GM12878 (cell line): ENCODE measurements at regions not wholly inside any gene's neighbourhood (a gene's known extent, or its start where the extent isn't known, plus 50 kb on each side); places are given as distances from the start of the nearest gene placed in this dataset.

ENCODE experiments used
- ATAC-seq: fragments of 200-7000 bp; cut with Tn5 transposase; 3 replicates; pipeline ENCODE4 v1.9.1; 2020; ENCODE audit warnings: mild to moderate bottlenecking, moderate library complexity
- BruUV-seq: library from RNA; stranded (reverse); fragments of 400-500 nt; replicated peaks from 2 replicates; lab custom pipeline; 2021; lab: Mats Ljungman, UMichigan
- CTCF ChIA-PET: fragments of 300-600 bp; sonication (Branson Sonifier 250); formaldehyde crosslinking; extraction: SDS; loops from one replicate; lab custom pipeline; 2021; ENCODE audit warnings: inconsistent platforms; lab: Yijun Ruan, JAX
- POLR2A ChIA-PET: fragments of 350-600 bp; formaldehyde crosslinking; extraction: SDS; loops from one replicate; lab custom pipeline; 2021; ENCODE audit warnings: inconsistent platforms; lab: Charles Lee
- RAD21 ChIA-PET: fragments of 300-600 bp; sonication (Branson Sonifier 250); formaldehyde crosslinking; loops from one replicate; lab custom pipeline; 2023; ENCODE audit warnings: antibody characterized with exemption; ENCODE audit not compliant: unreplicated experiment; lab: Charles Lee
- SMC1A ChIA-PET: fragments of 300-600 bp; sonication (Branson Sonifier 250); formaldehyde crosslinking; loops from one replicate; lab custom pipeline; 2023; ENCODE audit not compliant: unreplicated experiment, uncharacterized antibody; lab: Charles Lee
- DNase-seq: peaks from one replicate; pipeline ENCODE4 v3.0.0-alpha.2; 2011; ENCODE audit warnings: low read depth, low spot score
- FAIRE-seq: peaks from 3 replicates; lab custom pipeline; 2011; peaks lifted over from hg19 to GRCh38; lab: Jason Lieb, UNC
- H2AFZ ChIP-seq: 2 replicates; pipeline ENCODE4 v1.6.0; 2011; ENCODE audit warnings: low read depth, low read length, control low read depth; ENCODE audit not compliant: control insufficient read depth
- H3K27ac ChIP-seq: 2 replicates; pipeline ENCODE4 v1.5.1; 2011; ENCODE audit warnings: control low read depth; ENCODE audit not compliant: control insufficient read depth, insufficient read depth
- H3K27me3 ChIP-seq, 2 experiments: replicated peaks in 1 of 2; 2 replicates each; pipeline versions ENCODE4 v1.6.0 to v1.6.1; 2011; ENCODE audit warnings: low read length in 1 of 2; ENCODE audit not compliant: control insufficient read depth in 2 of 2, insufficient read depth in 2 of 2
- H3K36me3 ChIP-seq, 2 experiments: 2 replicates each; pipeline ENCODE4 v1.5.1; 2011; ENCODE audit warnings: low read length in 1 of 2; ENCODE audit not compliant: control insufficient read depth in 2 of 2, insufficient read depth in 2 of 2
- H3K4me1 ChIP-seq: 2 replicates; pipeline ENCODE4 v1.6.1; 2011; ENCODE audit warnings: mild to moderate bottlenecking, low read length, moderate library complexity, mixed read lengths; ENCODE audit not compliant: control insufficient read depth, insufficient read depth
- H3K4me2 ChIP-seq: 2 replicates; pipeline ENCODE4 v1.6.0; 2011; ENCODE audit warnings: control low read depth; ENCODE audit not compliant: control insufficient read depth, insufficient read depth
- H3K4me3 ChIP-seq: fragments of 200-600 bp; sonication (generic); 2 replicates; pipeline ENCODE4 v1.5.1; 2016
- H3K79me2 ChIP-seq: 2 replicates; pipeline ENCODE4 v1.6.0; 2011; ENCODE audit warnings: low read length; ENCODE audit not compliant: control insufficient read depth, insufficient read depth
- H3K9ac ChIP-seq: 2 replicates; pipeline ENCODE4 v1.8.0; 2011; ENCODE audit warnings: low read length, control low read depth, mixed read lengths; ENCODE audit not compliant: control insufficient read depth, insufficient read depth
- H3K9me3 ChIP-seq: replicated peaks from 3 replicates; pipeline ENCODE4 v1.5.1; 2011; ENCODE audit warnings: mild to moderate bottlenecking, low read length; ENCODE audit not compliant: control insufficient read depth, insufficient read depth
- H4K20me1 ChIP-seq: 2 replicates; pipeline ENCODE4 v1.6.0; 2011; ENCODE audit not compliant: control insufficient read depth, insufficient read depth
- ESRRA ChIP-seq: IDR thresholded peaks from 2 replicates; pipeline ENCODE4 v1.6.1; 2012; ENCODE audit warnings: mild to moderate bottlenecking, low read length, improper control_type of control experiment
- MYC ChIP-seq: IDR thresholded peaks from 2 replicates; pipeline ENCODE4 v1.6.1; 2011; ENCODE audit warnings: mild to moderate bottlenecking, low read length, moderate library complexity, inconsistent platforms; ENCODE audit not compliant: insufficient read depth, insufficient replicate concordance, insufficient read length, severe bottlenecking
- PAX5 ChIP-seq: IDR thresholded peaks from 2 replicates; pipeline ENCODE4 v1.6.1; 2011; ENCODE audit warnings: low read depth, low read length, borderline replicate concordance
- POU2F2 ChIP-seq: IDR thresholded peaks from 3 replicates; pipeline ENCODE4 v1.6.1; 2011; ENCODE audit warnings: low read depth, mild to moderate bottlenecking, low read length, borderline replicate concordance
- SUPT20H ChIP-seq: IDR thresholded peaks from 2 replicates; pipeline ENCODE4 v1.6.1; 2011; ENCODE audit warnings: low read depth, mild to moderate bottlenecking, low read length, moderate library complexity, borderline replicate concordance; ENCODE audit not compliant: control insufficient read depth
- TCF12 ChIP-seq: IDR thresholded peaks from 2 replicates; pipeline ENCODE4 v1.6.1; 2011; ENCODE audit warnings: low read depth, mild to moderate bottlenecking, low read length
- YY1 ChIP-seq: IDR thresholded peaks from 2 replicates; pipeline ENCODE4 v1.6.1; 2011; ENCODE audit warnings: low read depth, mild to moderate bottlenecking, low read length
- WGBS: methylation state at CpG from one replicate; pipeline ENCODE4 v1.1.6; 2016; ENCODE audit warnings: low lambda C conversion rate; ENCODE audit not compliant: insufficient replicate concordance, insufficient coverage; ENCODE audit errors: missing lambda C conversion rate; 5-methylcytosine and 5-hydroxymethylcytosine counted together
- in situ Hi-C: fragments of 300-500 bp; cut with MboI; formaldehyde crosslinking; loops from 9 replicates; pipeline ENCODE4 v1.14.3; 2018; ENCODE audit warnings: mixed read lengths
- intact Hi-C: fragments of 100-400 bp; cut with micrococcal nuclease; formaldehyde crosslinking; loops from one replicate; pipeline ENCODE4 v1.14.2; 2022; ENCODE audit not compliant: unreplicated experiment
- TF ChIP-seq, protein P1 (sequence below): fragments of 450-650 bp; IDR thresholded peaks from 2 replicates; pipeline ENCODE4 v1.6.1; 2018; ENCODE audit warnings: borderline replicate concordance, mild to moderate bottlenecking; ENCODE audit not compliant: partially characterized antibody
- TF ChIP-seq, protein P2 (sequence below): fragments of 450-650 bp; conservative IDR thresholded peaks from 2 replicates; pipeline ENCODE4 v1.6.1; 2017; ENCODE audit warnings: mild to moderate bottlenecking, moderate library complexity

DNA sequence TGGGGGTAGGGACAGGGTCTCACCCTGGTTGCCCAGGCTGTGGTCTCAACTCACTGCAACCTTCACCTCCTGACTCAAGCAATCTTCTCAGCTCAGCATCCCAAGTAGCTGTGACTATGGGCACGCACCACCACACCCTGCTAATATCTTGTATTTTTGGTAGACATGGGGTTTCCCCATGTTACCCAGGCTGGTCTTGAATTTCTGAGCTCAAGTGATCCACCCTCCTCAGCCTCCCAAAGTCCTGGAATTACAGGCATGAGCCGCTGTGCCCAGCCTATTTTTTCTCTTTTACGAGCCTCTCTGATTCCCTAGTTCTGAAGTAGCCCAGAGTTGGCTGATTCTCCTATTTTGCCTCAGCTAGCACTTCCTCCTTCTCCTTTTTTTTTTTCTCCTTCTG lies 83.6 kb downstream of the ZNF280B start:
- in situ Hi-C loops, result no loop called here
- DNase-seq (no peak), ATAC-seq (no peak), FAIRE-seq (no peak)
- TF ChIP-seq ESRRA (no peak), POU2F2 (no peak), PAX5 (no peak), TCF12 (no peak), MYC (no peak)
- Histone ChIP-seq H3K9ac (no peak overlapping the region), H3K4me2 (no peak overlapping the region), H3K79me2 (no peaks in the 10 kb centered on the region), H3K4me1 (no peaks in the 10 kb centered on the region), H3K4me3 (no peak overlapping the region), H4K20me1 (no peaks in the 10 kb centered on the region), H2AFZ (no peak overlapping the region), H3K9me3 (no peaks in the 10 kb centered on the region), H3K27me3 (no peaks in the 10 kb centered on the region), H3K27ac (no peak overlapping the region), H3K36me3 (no peaks in the 10 kb centered on the region)
- ChIA-PET SMC1A (interaction anchor here (0.7 to 1.3 kb wide), 2 partner anchors 26 to 37 kb away, joined by 3 read pairs; no protein-coding TSS in a partner anchor), CTCF (interaction anchor here (0.8 to 2.1 kb wide), 5 partner anchors 23 to 162 kb away, joined by 3 to 10 read pairs (median 4); no protein-coding TSS in a partner anchor), RAD21 (interaction anchor here (1.0 to 1.1 kb wide), 2 partner anchors 14 to 26 kb away, joined by 3 read pairs; no protein-coding TSS in a partner anchor), POLR2A (interaction anchor here (0.5 to 1.7 kb wide), 2 partner anchors 26 to 172 kb away, joined by 3 to 4 read pairs; no protein-coding TSS in a partner anchor)
- BruUV-seq, result no TSS peak
- intact Hi-C loops, result loop anchor here (5.0 to 10.0 kb wide), 3 partner anchors 37 to 220 kb away; partner anchors contain the start of gene PRAME
- WGBS, result 35% methylated on average over 3 of the region's 3 CpGs

DNA sequence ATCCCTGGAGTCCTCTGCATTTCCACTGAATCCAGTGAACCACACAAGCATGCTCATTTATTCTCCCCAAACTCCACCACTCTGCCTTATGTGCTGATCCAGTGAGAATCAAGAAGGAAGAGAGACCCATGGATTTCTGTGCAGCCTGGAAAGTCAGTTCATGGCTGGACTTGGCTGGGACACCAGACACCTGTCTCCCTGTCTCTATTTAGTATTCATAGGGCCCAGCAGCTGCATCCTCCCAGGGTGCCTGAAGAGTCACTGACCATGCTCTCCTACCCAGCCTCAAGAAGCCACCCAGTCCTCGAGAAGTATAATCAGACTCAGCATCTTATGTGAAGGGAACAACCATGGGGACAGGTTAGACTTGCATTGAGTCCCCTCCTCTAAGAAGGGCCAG lies 83.2 kb downstream of the ZNF280B start:
- BruUV-seq, result no TSS peak
- H3K4me1 ChIP-seq, result no peaks in the 10 kb centered on the region
- CTCF ChIA-PET, result interaction anchor here (0.8 to 2.1 kb wide), 3 partner anchors 25 to 151 kb away, joined by 3 to 10 read pairs (median 6); no protein-coding TSS in a partner anchor

More for the DNA sequence above, 83.2 kb downstream of the ZNF280B start:
- no peaks in the 10 kb centered on the region for H3K27me3 ChIP-seq
- no peak overlapping the region for H3K4me2 ChIP-seq
- TF ChIP-seq, protein P1, sequence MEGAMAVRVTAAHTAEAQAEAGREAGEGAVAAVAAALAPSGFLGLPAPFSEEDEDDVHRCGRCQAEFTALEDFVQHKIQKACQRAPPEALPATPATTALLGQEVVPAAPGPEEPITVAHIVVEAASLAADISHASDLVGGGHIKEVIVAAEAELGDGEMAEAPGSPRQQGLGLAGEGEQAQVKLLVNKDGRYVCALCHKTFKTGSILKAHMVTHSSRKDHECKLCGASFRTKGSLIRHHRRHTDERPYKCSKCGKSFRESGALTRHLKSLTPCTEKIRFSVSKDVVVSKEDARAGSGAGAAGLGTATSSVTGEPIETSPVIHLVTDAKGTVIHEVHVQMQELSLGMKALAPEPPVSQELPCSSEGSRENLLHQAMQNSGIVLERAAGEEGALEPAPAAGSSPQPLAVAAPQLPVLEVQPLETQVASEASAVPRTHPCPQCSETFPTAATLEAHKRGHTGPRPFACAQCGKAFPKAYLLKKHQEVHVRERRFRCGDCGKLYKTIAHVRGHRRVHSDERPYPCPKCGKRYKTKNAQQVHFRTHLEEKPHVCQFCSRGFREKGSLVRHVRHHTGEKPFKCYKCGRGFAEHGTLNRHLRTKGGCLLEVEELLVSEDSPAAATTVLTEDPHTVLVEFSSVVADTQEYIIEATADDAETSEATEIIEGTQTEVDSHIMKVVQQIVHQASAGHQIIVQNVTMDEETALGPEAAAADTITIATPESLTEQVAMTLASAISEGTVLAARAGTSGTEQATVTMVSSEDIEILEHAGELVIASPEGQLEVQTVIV, result no peak
- TF ChIP-seq, protein P2, sequence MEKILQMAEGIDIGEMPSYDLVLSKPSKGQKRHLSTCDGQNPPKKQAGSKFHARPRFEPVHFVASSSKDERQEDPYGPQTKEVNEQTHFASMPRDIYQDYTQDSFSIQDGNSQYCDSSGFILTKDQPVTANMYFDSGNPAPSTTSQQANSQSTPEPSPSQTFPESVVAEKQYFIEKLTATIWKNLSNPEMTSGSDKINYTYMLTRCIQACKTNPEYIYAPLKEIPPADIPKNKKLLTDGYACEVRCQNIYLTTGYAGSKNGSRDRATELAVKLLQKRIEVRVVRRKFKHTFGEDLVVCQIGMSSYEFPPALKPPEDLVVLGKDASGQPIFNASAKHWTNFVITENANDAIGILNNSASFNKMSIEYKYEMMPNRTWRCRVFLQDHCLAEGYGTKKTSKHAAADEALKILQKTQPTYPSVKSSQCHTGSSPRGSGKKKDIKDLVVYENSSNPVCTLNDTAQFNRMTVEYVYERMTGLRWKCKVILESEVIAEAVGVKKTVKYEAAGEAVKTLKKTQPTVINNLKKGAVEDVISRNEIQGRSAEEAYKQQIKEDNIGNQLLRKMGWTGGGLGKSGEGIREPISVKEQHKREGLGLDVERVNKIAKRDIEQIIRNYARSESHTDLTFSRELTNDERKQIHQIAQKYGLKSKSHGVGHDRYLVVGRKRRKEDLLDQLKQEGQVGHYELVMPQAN, result no peak
- no peak for TF ChIP-seq YY1
- TF ChIP-seq SUPT20H, result no peak
- TF ChIP-seq, all 136 proteins: peak for 0
- no peaks in the 10 kb centered on the region for H3K36me3 ChIP-seq
- in situ Hi-C loops (no loop called here), intact Hi-C loops (loop anchor here (10.0 kb wide), 2 partner anchors 129 to 221 kb away; partner anchors contain the start of gene PRAME)
- FAIRE-seq (no peak), DNase-seq (no peak), ATAC-seq (no peak)
- no peak overlapping the region for H2AFZ ChIP-seq
- no peaks in the 10 kb centered on the region for H4K20me1 ChIP-seq
- no peak overlapping the region for H3K27ac ChIP-seq
- no peak overlapping the region for H3K9ac ChIP-seq
- no peak overlapping the region for H3K4me3 ChIP-seq
- no peaks in the 10 kb centered on the region for H3K79me2 ChIP-seq
- POLR2A ChIA-PET, result interaction anchor here (0.5 kb wide), 1 partner anchor 171 kb away, joined by 3 read pairs; no protein-coding TSS in a partner anchor
- H3K9me3 ChIP-seq, result no peaks in the 10 kb centered on the region
- SMC1A ChIA-PET, result interaction anchor here (1.3 kb wide), 1 partner anchor 25 kb away, joined by 3 read pairs; no protein-coding TSS in a partner anchor
- RAD21 ChIA-PET, result interaction anchor here (1.0 kb wide), 1 partner anchor 25 kb away, joined by 3 read pairs; no protein-coding TSS in a partner anchor
- 72% methylated on average over 1 of the region's 1 CpG for WGBS
